Neural cell (in vitro differentiated cells): ENCODE measurements at regions not wholly inside any gene's neighbourhood (a gene's known extent, or its start where the extent isn't known, plus 50 kb on each side); places are given as distances from the start of the nearest gene placed in this dataset.

Experiments used
- H2AFZ ChIP-seq: fragments of 200-600, 300-800 bp; sonication (generic), shearing (Covaris generic); 2 replicates; pipeline ENCODE4 v1.6.0; 2014; ENCODE audit warnings: low read depth, mild to moderate bottlenecking, antibody characterized with exemption, low read length, moderate library complexity
- H3F3A ChIP-seq: fragments of 200-600 bp; shearing (Covaris generic); 2 replicates; pipeline ENCODE4 v1.6.1; 2016; ENCODE audit warnings: mild to moderate bottlenecking, moderate library complexity, mixed read lengths, antibody characterized with exemption, low read length; ENCODE audit not compliant: insufficient read depth, poor library complexity, severe bottlenecking
- H3K27ac ChIP-seq: fragments of 200-600, 300-800 bp; sonication (generic), shearing (Covaris generic); 2 replicates; pipeline ENCODE4 v1.5.1; 2014; ENCODE audit warnings: mild to moderate bottlenecking, low read length, moderate library complexity
- H3K27me3 ChIP-seq: fragments of 300-800, 200-600 bp; sonication (generic), shearing (Covaris generic); 2 replicates; pipeline ENCODE4 v1.6.0; 2014; ENCODE audit warnings: mild to moderate bottlenecking, low read depth, low read length, moderate library complexity; ENCODE audit not compliant: insufficient read depth
- H3K36me3 ChIP-seq: fragments of 300-800, 200-600 bp; sonication (generic), shearing (Covaris generic); 2 replicates; pipeline ENCODE4 v1.5.1; 2014; ENCODE audit warnings: mild to moderate bottlenecking, antibody characterized with exemption, low read length, moderate library complexity; ENCODE audit not compliant: insufficient read depth
- H3K4me2 ChIP-seq: fragments of 300-800, 200-600 bp; sonication (generic), shearing (Covaris generic); 2 replicates; pipeline ENCODE4 v1.6.0; 2014; ENCODE audit warnings: mild to moderate bottlenecking, low read length
- H3K4me3 ChIP-seq: fragments of 300-800, 200-600 bp; sonication (generic), shearing (Covaris generic); 2 replicates; pipeline ENCODE4 v1.5.1; 2014; ENCODE audit warnings: mild to moderate bottlenecking, low read length, moderate library complexity
- H3K79me2 ChIP-seq: fragments of 200-600 bp; shearing (Covaris generic); replicated peaks from 2 replicates; pipeline ENCODE4 v1.6.0; 2014; ENCODE audit warnings: mild to moderate bottlenecking, low read length, moderate library complexity; ENCODE audit not compliant: insufficient read depth
- H3K9ac ChIP-seq: fragments of 300-800, 200-600 bp; sonication (generic), shearing (Covaris generic); 2 replicates; pipeline ENCODE4 v1.6.1; 2016; ENCODE audit warnings: mild to moderate bottlenecking, low read length, mixed read lengths
- H3K9me2 ChIP-seq: fragments of 200-600 bp; shearing (Covaris generic); 2 replicates; pipeline ENCODE4 v1.6.1; 2016; ENCODE audit warnings: mild to moderate bottlenecking, low read length, mixed read lengths; ENCODE audit not compliant: insufficient read depth
- H3K9me3 ChIP-seq: fragments of 200-600, 300-800 bp; sonication (generic), shearing (Covaris generic); 2 replicates; pipeline ENCODE4 v1.6.1; 2016; ENCODE audit warnings: mild to moderate bottlenecking, mixed run types, low read length, moderate library complexity, mixed read lengths
- H4K20me1 ChIP-seq: fragments of 200-600 bp; shearing (Covaris generic); 2 replicates; pipeline ENCODE4 v1.6.1; 2016; ENCODE audit warnings: mild to moderate bottlenecking, mixed run types; ENCODE audit not compliant: insufficient read depth
- EP300 ChIP-seq: fragments of 450-650 bp; conservative IDR thresholded peaks from 2 replicates; pipeline ENCODE4 v1.6.1; 2014; ENCODE audit warnings: antibody characterized with exemption, mild to moderate bottlenecking, moderate library complexity; ENCODE audit not compliant: poor library complexity, severe bottlenecking
- MXI1 ChIP-seq: fragments of 450-650 bp; conservative IDR thresholded peaks from 2 replicates; pipeline ENCODE4 v1.6.1; 2014; ENCODE audit warnings: antibody characterized with exemption, mild to moderate bottlenecking; ENCODE audit not compliant: poor library complexity, severe bottlenecking
- POLR2AphosphoS5 ChIP-seq: IDR thresholded peaks from 2 replicates; pipeline ENCODE4 v1.6.1; 2012
- RAD21 ChIP-seq: fragments of 450-650 bp; conservative IDR thresholded peaks from 2 replicates; pipeline ENCODE4 v1.6.1; 2014; ENCODE audit warnings: antibody characterized with exemption, mild to moderate bottlenecking, moderate library complexity
- TAF1 ChIP-seq: IDR thresholded peaks from 2 replicates; pipeline ENCODE4 v1.6.1; 2012; ENCODE audit warnings: low read depth
- TF ChIP-seq, protein P1 (sequence below): IDR thresholded peaks from 2 replicates; pipeline ENCODE4 v1.6.1; 2012; ENCODE audit warnings: borderline replicate concordance
- TF ChIP-seq, protein P2 (sequence below): fragments of 450-650 bp; IDR thresholded peaks from 2 replicates; pipeline ENCODE4 v1.5.1; 2014; ENCODE audit warnings: antibody characterized with exemption, mild to moderate bottlenecking, moderate library complexity; ENCODE audit not compliant: poor library complexity, severe bottlenecking

DNA sequence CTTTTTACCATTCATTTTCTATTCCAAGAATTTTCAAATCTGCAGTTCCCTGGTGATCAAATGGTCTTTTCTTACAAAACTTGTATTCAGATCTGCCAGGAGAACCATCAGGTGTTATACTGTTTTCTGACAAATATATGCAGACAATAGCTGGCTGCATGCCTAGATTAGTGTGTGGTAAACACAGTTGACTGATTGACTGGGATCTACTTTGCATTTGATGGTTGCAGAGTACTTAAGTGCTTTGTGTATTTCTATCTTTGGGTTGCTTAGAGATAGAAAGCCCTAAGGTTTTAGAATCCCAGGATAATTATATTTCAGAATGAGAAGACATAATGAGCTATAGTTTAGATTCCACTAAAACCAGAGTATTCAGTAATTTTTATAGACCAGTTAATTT lies 102.0 kb upstream of the CHODL start:
- Histone ChIP-seq H3K9ac (no peak overlapping the region), H3K9me2 (no peaks in the 10 kb centered on the region), H2AFZ (no peak overlapping the region), H3F3A (no peaks in the 10 kb centered on the region), H3K9me3 (no peaks in the 10 kb centered on the region), H4K20me1 (no peaks in the 10 kb centered on the region), H3K27ac (no peak overlapping the region), H3K4me3 (no peak overlapping the region), H3K4me2 (no peak overlapping the region), H3K27me3 (no peaks in the 10 kb centered on the region), H3K79me2 (no peaks in the 10 kb centered on the region), H3K36me3 (no peaks in the 10 kb centered on the region)
- no peak for TF ChIP-seq RAD21
- TF ChIP-seq, protein P1, sequence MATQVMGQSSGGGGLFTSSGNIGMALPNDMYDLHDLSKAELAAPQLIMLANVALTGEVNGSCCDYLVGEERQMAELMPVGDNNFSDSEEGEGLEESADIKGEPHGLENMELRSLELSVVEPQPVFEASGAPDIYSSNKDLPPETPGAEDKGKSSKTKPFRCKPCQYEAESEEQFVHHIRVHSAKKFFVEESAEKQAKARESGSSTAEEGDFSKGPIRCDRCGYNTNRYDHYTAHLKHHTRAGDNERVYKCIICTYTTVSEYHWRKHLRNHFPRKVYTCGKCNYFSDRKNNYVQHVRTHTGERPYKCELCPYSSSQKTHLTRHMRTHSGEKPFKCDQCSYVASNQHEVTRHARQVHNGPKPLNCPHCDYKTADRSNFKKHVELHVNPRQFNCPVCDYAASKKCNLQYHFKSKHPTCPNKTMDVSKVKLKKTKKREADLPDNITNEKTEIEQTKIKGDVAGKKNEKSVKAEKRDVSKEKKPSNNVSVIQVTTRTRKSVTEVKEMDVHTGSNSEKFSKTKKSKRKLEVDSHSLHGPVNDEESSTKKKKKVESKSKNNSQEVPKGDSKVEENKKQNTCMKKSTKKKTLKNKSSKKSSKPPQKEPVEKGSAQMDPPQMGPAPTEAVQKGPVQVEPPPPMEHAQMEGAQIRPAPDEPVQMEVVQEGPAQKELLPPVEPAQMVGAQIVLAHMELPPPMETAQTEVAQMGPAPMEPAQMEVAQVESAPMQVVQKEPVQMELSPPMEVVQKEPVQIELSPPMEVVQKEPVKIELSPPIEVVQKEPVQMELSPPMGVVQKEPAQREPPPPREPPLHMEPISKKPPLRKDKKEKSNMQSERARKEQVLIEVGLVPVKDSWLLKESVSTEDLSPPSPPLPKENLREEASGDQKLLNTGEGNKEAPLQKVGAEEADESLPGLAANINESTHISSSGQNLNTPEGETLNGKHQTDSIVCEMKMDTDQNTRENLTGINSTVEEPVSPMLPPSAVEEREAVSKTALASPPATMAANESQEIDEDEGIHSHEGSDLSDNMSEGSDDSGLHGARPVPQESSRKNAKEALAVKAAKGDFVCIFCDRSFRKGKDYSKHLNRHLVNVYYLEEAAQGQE = no peak
- TF ChIP-seq POLR2AphosphoS5 = peak; percentile 81
- TF ChIP-seq EP300 = peak; percentile 81

DNA sequence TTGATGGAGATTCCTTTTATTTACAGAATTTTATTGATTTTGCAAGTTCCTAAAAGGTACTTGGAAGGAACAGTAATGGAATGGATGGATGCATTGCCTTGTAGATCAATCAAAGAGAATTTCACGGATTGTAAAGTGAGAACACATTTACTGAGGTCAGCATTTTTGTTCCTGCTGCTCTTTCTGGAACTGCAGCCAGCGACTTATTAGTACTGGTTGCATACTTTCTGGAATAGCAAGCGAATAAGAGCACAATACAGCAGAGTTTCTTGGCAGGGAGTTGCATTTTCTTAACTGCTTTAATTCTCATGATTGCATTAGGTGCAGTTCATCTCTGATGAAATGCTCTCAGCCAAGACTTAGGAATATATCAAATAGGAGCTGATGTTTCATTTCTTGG lies 106.1 kb upstream of the CHODL start:
- Histone ChIP-seq H3K9ac (no peak overlapping the region), H3K79me2 (no peaks in the 10 kb centered on the region), H3K27me3 (no peaks in the 10 kb centered on the region), H4K20me1 (no peaks in the 10 kb centered on the region), H3F3A (no peaks in the 10 kb centered on the region), H2AFZ (no peak overlapping the region), H3K9me3 (no peaks in the 10 kb centered on the region), H3K4me2 (no peak overlapping the region), H3K27ac (no peak overlapping the region), H3K4me3 (no peak overlapping the region), H3K36me3 (no peaks in the 10 kb centered on the region), H3K9me2 (no peaks in the 10 kb centered on the region)
- no peak for TF ChIP-seq EP300
- TF ChIP-seq, protein P2, sequence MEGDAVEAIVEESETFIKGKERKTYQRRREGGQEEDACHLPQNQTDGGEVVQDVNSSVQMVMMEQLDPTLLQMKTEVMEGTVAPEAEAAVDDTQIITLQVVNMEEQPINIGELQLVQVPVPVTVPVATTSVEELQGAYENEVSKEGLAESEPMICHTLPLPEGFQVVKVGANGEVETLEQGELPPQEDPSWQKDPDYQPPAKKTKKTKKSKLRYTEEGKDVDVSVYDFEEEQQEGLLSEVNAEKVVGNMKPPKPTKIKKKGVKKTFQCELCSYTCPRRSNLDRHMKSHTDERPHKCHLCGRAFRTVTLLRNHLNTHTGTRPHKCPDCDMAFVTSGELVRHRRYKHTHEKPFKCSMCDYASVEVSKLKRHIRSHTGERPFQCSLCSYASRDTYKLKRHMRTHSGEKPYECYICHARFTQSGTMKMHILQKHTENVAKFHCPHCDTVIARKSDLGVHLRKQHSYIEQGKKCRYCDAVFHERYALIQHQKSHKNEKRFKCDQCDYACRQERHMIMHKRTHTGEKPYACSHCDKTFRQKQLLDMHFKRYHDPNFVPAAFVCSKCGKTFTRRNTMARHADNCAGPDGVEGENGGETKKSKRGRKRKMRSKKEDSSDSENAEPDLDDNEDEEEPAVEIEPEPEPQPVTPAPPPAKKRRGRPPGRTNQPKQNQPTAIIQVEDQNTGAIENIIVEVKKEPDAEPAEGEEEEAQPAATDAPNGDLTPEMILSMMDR = no peak
- no peak for TF ChIP-seq RAD21
- no peak for TF ChIP-seq POLR2AphosphoS5
- TF ChIP-seq MXI1 = no peak
- no peak for TF ChIP-seq TAF1

DNA sequence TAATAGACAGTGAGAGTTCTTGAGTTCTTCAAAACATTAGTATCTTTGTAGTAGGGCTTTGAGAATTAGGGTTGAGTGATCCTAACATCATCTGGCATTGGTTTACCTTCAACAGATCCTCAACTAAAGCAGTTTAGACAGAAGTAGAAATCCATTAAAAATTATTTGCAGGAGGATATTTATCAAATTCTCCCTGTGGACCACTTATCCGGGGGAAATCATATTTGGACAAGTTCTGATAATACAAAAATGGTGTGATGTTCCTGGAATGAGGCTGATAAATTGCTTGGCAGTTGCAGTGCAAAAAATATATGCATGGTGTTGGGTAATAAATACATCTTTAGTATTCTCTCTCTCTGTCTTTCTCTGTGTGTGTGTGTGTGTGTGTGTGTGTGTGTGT lies 115.1 kb upstream of the CHODL start:
- no peaks in the 10 kb centered on the region for H3K9me2 ChIP-seq
- H3K36me3 ChIP-seq = no peaks in the 10 kb centered on the region
- no peak overlapping the region for H3K4me2 ChIP-seq
- no peaks in the 10 kb centered on the region for H3K9me3 ChIP-seq
- H2AFZ ChIP-seq = no peak overlapping the region
- TF ChIP-seq EP300 (no peak), MXI1 (no peak)
- H3K9ac ChIP-seq = no peak overlapping the region
- no peaks in the 10 kb centered on the region for H3K27me3 ChIP-seq
- H4K20me1 ChIP-seq = no peaks in the 10 kb centered on the region
- no peaks in the 10 kb centered on the region for H3K79me2 ChIP-seq
- H3K4me3 ChIP-seq = no peak overlapping the region
- H3K27ac ChIP-seq = no peak overlapping the region
- no peaks in the 10 kb centered on the region for H3F3A ChIP-seq
